GM23338 (cell line): ENCODE measurements at regions not wholly inside any gene's neighbourhood (a gene's known extent, or its start where the extent isn't known, plus 50 kb on each side); places are given as distances from the start of the nearest gene placed in this dataset.
"Not testable (repeated sequence)": the region's sequence is repeated elsewhere in the genome, so short reads cannot be mapped to it uniquely, and the experiment has no call there.

ENCODE experiments used
- ATAC-seq: fragments of 200-7000 bp; cut with Tn5 transposase; 3 replicates; pipeline ENCODE4 v1.9.1; 2020
- DNase-seq: peaks from one replicate; pipeline ENCODE4 v3.0.0-alpha.2; 2015; ENCODE audit warnings: low spot score
- H2AFZ ChIP-seq: fragments of 200-600 bp; sonication (generic); 2 replicates; pipeline ENCODE4 v1.8.0; 2016; ENCODE audit warnings: antibody characterized with exemption, mild to moderate bottlenecking, moderate library complexity
- H3F3A ChIP-seq: fragments of 200-600 bp; sonication (generic); replicated peaks from 2 replicates; pipeline ENCODE4 v1.8.0; 2017; ENCODE audit warnings: antibody characterized with exemption, mixed run types, low read depth
- H3K27ac ChIP-seq: fragments of 200-600 bp; sonication (generic); 2 replicates; pipeline ENCODE4 v1.6.1; 2016; ENCODE audit warnings: low read depth
- H3K27me3 ChIP-seq: fragments of 200-600 bp; sonication (generic); 2 replicates; pipeline ENCODE4 v1.8.0; 2016; ENCODE audit warnings: mild to moderate bottlenecking, mixed run types, moderate library complexity; ENCODE audit not compliant: insufficient read depth
- H3K36me3 ChIP-seq: fragments of 200-600 bp; sonication (generic); 2 replicates; pipeline ENCODE4 v1.8.0; 2016; ENCODE audit warnings: mild to moderate bottlenecking; ENCODE audit not compliant: insufficient read depth
- H3K4me1 ChIP-seq: fragments of 200-600 bp; sonication (generic); 2 replicates; pipeline ENCODE4 v1.8.0; 2016; ENCODE audit warnings: mild to moderate bottlenecking, moderate library complexity; ENCODE audit not compliant: insufficient read depth
- H3K4me2 ChIP-seq: fragments of 200-600 bp; sonication (generic); 2 replicates; pipeline ENCODE4 v1.7.1; 2017; ENCODE audit warnings: mixed run types
- H3K4me3 ChIP-seq: fragments of 200-600 bp; sonication (generic); 2 replicates; pipeline ENCODE4 v1.6.1; 2016; ENCODE audit warnings: mixed run types
- H3K79me2 ChIP-seq: fragments of 200-600 bp; sonication (generic); replicated peaks from 2 replicates; pipeline ENCODE4 v1.8.0; 2017; ENCODE audit warnings: mild to moderate bottlenecking; ENCODE audit not compliant: insufficient read depth
- H3K9me2 ChIP-seq: fragments of 200-600 bp; sonication (generic); 2 replicates; pipeline ENCODE4 v1.8.0; 2017; ENCODE audit not compliant: insufficient read depth
- H4K20me1 ChIP-seq: fragments of 200-600 bp; sonication (generic); replicated peaks from 2 replicates; pipeline ENCODE4 v1.8.0; 2017; ENCODE audit warnings: mild to moderate bottlenecking; ENCODE audit not compliant: insufficient read depth
- H3K27ac Mint-ChIP-seq: 2 replicates; pipeline ENCODE4 v1.8.0; 2020; ENCODE audit warnings: inconsistent platforms, mild to moderate bottlenecking, moderate library complexity, mixed read lengths
- H3K27me3 Mint-ChIP-seq: 3 replicates; pipeline ENCODE4 v1.8.0; 2022; ENCODE audit warnings: low read depth, mild to moderate bottlenecking, moderate library complexity, mixed read lengths, inconsistent platforms; ENCODE audit not compliant: insufficient read depth, poor library complexity
- H3K36me3 Mint-ChIP-seq: 3 replicates; pipeline ENCODE4 v1.8.0; 2021; ENCODE audit warnings: low read depth, mild to moderate bottlenecking, inconsistent platforms, moderate library complexity, mixed read lengths
- H3K4me1 Mint-ChIP-seq: 3 replicates; pipeline ENCODE4 v1.8.0; 2020; ENCODE audit warnings: mild to moderate bottlenecking, inconsistent platforms, mixed read lengths
- H3K4me3 Mint-ChIP-seq: 3 replicates; pipeline ENCODE4 v1.8.0; 2021; ENCODE audit warnings: moderate library complexity, mild to moderate bottlenecking, inconsistent platforms, mixed read lengths
- H3K9me3 Mint-ChIP-seq: 3 replicates; pipeline ENCODE4 v1.8.0; 2020; ENCODE audit warnings: moderate library complexity, mild to moderate bottlenecking, inconsistent platforms, mixed read lengths
- CREB1 ChIP-seq: fragments of 250-450 bp; sonication (Bioruptor Pico); IDR thresholded peaks from 2 replicates; pipeline ENCODE4 v1.5.0; 2020; ENCODE audit warnings: low read depth, mild to moderate bottlenecking, moderate library complexity
- EZH2phosphoT487 ChIP-seq: fragments of 200-600 bp; sonication (generic); IDR thresholded peaks from one replicate; pipeline ENCODE4 v1.8.1; 2018; ENCODE audit warnings: antibody characterized with exemption; ENCODE audit not compliant: unreplicated experiment
- NANOG ChIP-seq: IDR thresholded peaks from 2 replicates; pipeline ENCODE4 v1.6.1; 2016; ENCODE audit warnings: antibody characterized with exemption, borderline replicate concordance
- POLR2AphosphoS5 ChIP-seq: IDR thresholded peaks from 2 replicates; pipeline ENCODE4 v1.6.1; 2016; ENCODE audit warnings: antibody characterized with exemption, low read depth
- ZNF331 ChIP-seq: fragments of 250-450 bp; sonication (Bioruptor Pico); IDR thresholded peaks from 2 replicates; pipeline ENCODE4 v1.5.0; 2020; ENCODE audit warnings: low read depth, mild to moderate bottlenecking, moderate library complexity

GRCh38 chr12:102294568-102294967, 96.9 kb upstream of the PMCH start:
- no peak overlapping the region for H3K4me2 ChIP-seq
- Mint-ChIP-seq H3K4me3 (no peak overlapping the region), H3K9me3 (peaks cover 17% of the 10 kb centered on the region), H3K4me1 (no peaks in the 10 kb centered on the region), H3K27ac (no peak overlapping the region), H3K36me3 (peaks cover 2% of the 10 kb centered on the region; the same call in 1 of the 3 replicates), H3K27me3 (no peaks in the 10 kb centered on the region)
- no peak overlapping the region for H2AFZ ChIP-seq
- H4K20me1 ChIP-seq: no peaks in the 10 kb centered on the region
- H3K4me3 ChIP-seq: no peak overlapping the region
- H3K27me3 ChIP-seq: no peaks in the 10 kb centered on the region
- no peak overlapping the region for H3K27ac ChIP-seq
- no peaks in the 10 kb centered on the region for H3F3A ChIP-seq
- H3K9me2 ChIP-seq: peaks cover 11% of the 10 kb centered on the region
- H3K79me2 ChIP-seq: no peaks in the 10 kb centered on the region
- TF ChIP-seq CREB1 (CRISPR knock-in tag) (no peak), ZNF331 (CRISPR knock-in tag) (no peak)
- no peaks in the 10 kb centered on the region for H3K4me1 ChIP-seq
- H3K36me3 ChIP-seq: no peaks in the 10 kb centered on the region
- ATAC-seq (no peak), DNase-seq (no peak)

GRCh38 chr12:102291498-102292440, 94.1 kb upstream of the PMCH start:
- H3K4me1 Mint-ChIP-seq, H3K79me2 ChIP-seq, H2AFZ ChIP-seq, H3K27ac Mint-ChIP-seq, H3K4me1 ChIP-seq, H3K36me3 ChIP-seq, DNase-seq, H3K4me2 ChIP-seq, H3K4me3 ChIP-seq, H3K27ac ChIP-seq, H3K27me3 ChIP-seq, H3K36me3 Mint-ChIP-seq, H3K27me3 Mint-ChIP-seq, H3K4me3 Mint-ChIP-seq, ATAC-seq, H4K20me1 ChIP-seq, H3F3A ChIP-seq: not testable (repeated sequence)
- peaks cover 22% of the 10 kb centered on the region for H3K9me3 Mint-ChIP-seq
- H3K9me2 ChIP-seq: peaks cover 19% of the 10 kb centered on the region

DNA sequence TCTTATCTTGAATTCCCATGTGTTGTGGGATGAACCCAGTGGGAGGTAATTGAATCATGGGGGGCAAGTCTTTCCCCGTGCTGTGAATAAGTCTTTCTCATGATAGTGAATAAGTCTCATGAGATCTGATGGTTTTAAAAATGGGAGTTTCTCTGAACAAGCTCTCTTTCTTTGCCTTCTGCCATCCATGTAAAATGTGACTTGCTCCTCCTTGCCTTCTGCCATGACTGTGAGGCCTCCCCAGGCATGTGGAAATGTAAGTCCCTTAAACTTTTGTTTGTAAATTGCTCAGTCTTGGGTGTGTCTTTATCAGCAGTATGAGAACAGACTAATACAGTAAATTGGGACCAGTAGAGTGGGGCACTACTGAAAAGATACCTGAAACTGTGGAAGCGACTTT, 92.1 kb upstream of the PMCH start:
- H4K20me1 ChIP-seq, H3K79me2 ChIP-seq, H3F3A ChIP-seq, H2AFZ ChIP-seq, DNase-seq, H3K27me3 ChIP-seq, ATAC-seq, H3K36me3 Mint-ChIP-seq, H3K4me2 ChIP-seq, H3K27ac Mint-ChIP-seq, H3K4me3 ChIP-seq, H3K4me1 ChIP-seq, H3K4me3 Mint-ChIP-seq, H3K4me1 Mint-ChIP-seq, H3K36me3 ChIP-seq, H3K27me3 Mint-ChIP-seq, H3K27ac ChIP-seq: not testable (repeated sequence)
- H3K9me3 Mint-ChIP-seq: peaks cover 22% of the 10 kb centered on the region
- H3K9me2 ChIP-seq: peaks cover 19% of the 10 kb centered on the region

GRCh38 chr12:102281231-102281630, 83.6 kb upstream of the PMCH start:
- Histone ChIP-seq H3K4me3 (no peak overlapping the region), H3K4me1 (no peaks in the 10 kb centered on the region)

GRCh38 chr12:102255687-102256086, 58.1 kb upstream of the PMCH start:
- H3K9me3 Mint-ChIP-seq: peaks cover 11% of the 10 kb centered on the region; the same call in 2 of the 3 replicates
- not testable (repeated sequence) for H3K9me2 ChIP-seq, H3K27ac Mint-ChIP-seq, H3K27me3 Mint-ChIP-seq, H4K20me1 ChIP-seq, DNase-seq, H3K36me3 Mint-ChIP-seq, H3K4me2 ChIP-seq, H3K79me2 ChIP-seq, H2AFZ ChIP-seq, H3K4me3 Mint-ChIP-seq, ATAC-seq, H3F3A ChIP-seq, H3K4me1 ChIP-seq, H3K27me3 ChIP-seq, H3K4me1 Mint-ChIP-seq, H3K27ac ChIP-seq, H3K4me3 ChIP-seq, H3K36me3 ChIP-seq

More at GRCh38 chr12:102281231-102281630, 83.6 kb upstream of the PMCH start:
- Mint-ChIP-seq H3K27me3 (no peaks in the 10 kb centered on the region), H3K9me3 (peaks cover 3% of the 10 kb centered on the region; the same call in 1 of the 3 replicates), H3K27ac (no peak overlapping the region), H3K4me3 (no peak overlapping the region), H3K36me3 (peaks cover 7% of the 10 kb centered on the region; the same call in 1 of the 3 replicates), H3K4me1 (no peaks in the 10 kb centered on the region)
- Histone ChIP-seq H3F3A (no peaks in the 10 kb centered on the region), H3K4me2 (no peak overlapping the region), H4K20me1 (no peaks in the 10 kb centered on the region), H3K36me3 (no peaks in the 10 kb centered on the region), H3K9me2 (peaks cover 3% of the 10 kb centered on the region; the same call in 1 of the 2 replicates), H3K27ac (no peak overlapping the region), H3K79me2 (no peaks in the 10 kb centered on the region), H2AFZ (no peak overlapping the region), H3K27me3 (no peaks in the 10 kb centered on the region)
- DNase-seq (no peak), ATAC-seq (no peak)
- TF ChIP-seq POLR2AphosphoS5: no peak
- no peak for TF ChIP-seq ZNF331 (CRISPR knock-in tag)
- no peak for TF ChIP-seq NANOG
- no peak for TF ChIP-seq EZH2phosphoT487

DNA sequence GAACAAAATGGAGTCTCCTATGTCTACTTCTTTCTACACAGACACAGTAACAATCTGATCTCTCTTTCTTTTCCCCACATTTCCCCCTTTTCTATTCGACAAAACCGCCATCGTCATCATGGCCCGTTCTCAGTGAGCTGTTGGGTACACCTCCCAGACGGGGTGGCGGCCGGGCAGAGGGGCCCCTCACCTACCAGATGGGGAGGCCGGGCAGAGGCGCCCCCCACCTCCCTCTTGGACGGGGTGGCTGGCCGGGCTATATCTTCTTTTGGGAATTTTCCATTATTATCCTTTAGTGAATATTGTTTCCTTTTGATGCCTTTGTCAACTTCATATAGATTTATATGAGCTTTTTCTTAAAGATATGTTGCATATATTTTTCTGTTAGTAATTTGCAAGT, 53.4 kb upstream of the PMCH start:
- not testable (repeated sequence) for H3K36me3 Mint-ChIP-seq, H3F3A ChIP-seq

More for the DNA sequence above, 53.4 kb upstream of the PMCH start:
- not testable (repeated sequence) for H3K4me3 Mint-ChIP-seq, DNase-seq, H3K27ac ChIP-seq, H3K36me3 ChIP-seq, ATAC-seq, H3K27me3 Mint-ChIP-seq, H3K4me1 Mint-ChIP-seq, H3K27ac Mint-ChIP-seq, H3K27me3 ChIP-seq, H3K4me3 ChIP-seq, H3K4me2 ChIP-seq, H2AFZ ChIP-seq, H3K79me2 ChIP-seq, H3K9me2 ChIP-seq, H4K20me1 ChIP-seq, H3K4me1 ChIP-seq
- peaks cover 11% of the 10 kb centered on the region; the same call in 2 of the 3 replicates for H3K9me3 Mint-ChIP-seq
